Neural crest cell (in vitro differentiated cells): ENCODE measurements at regions not wholly inside any gene's neighbourhood (a gene's known extent, or its start where the extent isn't known, plus 50 kb on each side); places are given as distances from the start of the nearest gene placed in this dataset.
"Not testable (repeated sequence)": the region's sequence is repeated elsewhere in the genome, so short reads cannot be mapped to it uniquely, and the experiment has no call there.

Experiments
- DNase-seq: peaks from one replicate; pipeline ENCODE4 v3.0.0; 2021; ENCODE audit warnings: low read depth, mixed read lengths, low spot score
- H3K27ac Mint-ChIP-seq: one replicate; pipeline ENCODE4 v1.8.0; 2021; ENCODE audit warnings: mild to moderate bottlenecking, mixed read lengths; ENCODE audit not compliant: unreplicated experiment
- H3K27me3 Mint-ChIP-seq: 2 replicates; pipeline ENCODE4 v1.8.0; 2021; ENCODE audit warnings: low read depth, mild to moderate bottlenecking, mixed read lengths
- H3K36me3 Mint-ChIP-seq: 2 replicates; pipeline ENCODE4 v1.8.0; 2021; ENCODE audit warnings: low read depth, mild to moderate bottlenecking, mixed read lengths
- H3K4me1 Mint-ChIP-seq: 2 replicates; pipeline ENCODE4 v1.8.0; 2021; ENCODE audit warnings: mixed read lengths
- H3K4me3 Mint-ChIP-seq: one replicate; pipeline ENCODE4 v1.8.0; 2021; ENCODE audit warnings: mild to moderate bottlenecking, mixed read lengths
- H3K9me3 Mint-ChIP-seq: 2 replicates; pipeline ENCODE4 v1.8.0; 2021; ENCODE audit warnings: mixed read lengths
- TF ChIP-seq, protein P1 (sequence below): fragments of 200-600 bp; sonication (generic); conservative IDR thresholded peaks from 2 replicates; pipeline ENCODE4 v1.5.0; 2021; ENCODE audit warnings: antibody characterized with exemption, mild to moderate bottlenecking

DNA sequence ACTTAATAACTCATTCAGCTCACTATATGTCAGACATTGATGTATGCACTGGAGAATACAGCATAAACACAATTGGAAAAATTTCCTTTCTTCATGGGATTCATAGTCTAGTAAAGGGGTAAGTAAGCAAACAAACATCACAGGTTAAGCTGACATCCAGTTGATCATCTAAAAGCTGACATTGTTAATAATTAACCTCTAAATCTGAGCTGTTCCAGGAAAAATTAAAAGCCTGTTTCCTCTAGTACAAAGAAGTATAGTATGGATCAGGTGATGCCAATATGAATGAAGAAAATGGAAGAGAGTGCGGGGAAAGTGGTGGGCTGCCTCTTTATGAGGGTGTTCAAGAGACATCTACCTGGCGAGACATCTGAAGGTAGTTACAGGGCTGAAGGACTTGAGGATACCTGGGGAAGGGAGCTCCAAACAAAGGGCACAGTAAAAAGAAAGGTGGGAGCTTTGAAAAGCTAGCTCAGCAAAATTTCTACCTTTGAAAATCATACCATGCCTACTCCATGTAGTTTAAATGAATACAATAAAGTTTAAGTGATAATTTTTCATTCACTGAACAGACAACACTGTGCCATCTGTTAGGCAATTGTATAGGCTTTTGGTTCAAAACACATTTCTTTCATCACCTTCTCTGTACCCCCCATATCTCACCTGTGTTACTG lies 619.3 kb downstream of the TRIB2 start:
- Mint-ChIP-seq H3K27ac (no peak overlapping the region), H3K4me1 (no peaks in the 10 kb centered on the region), H3K9me3 (no peaks in the 10 kb centered on the region), H3K4me3 (no peak overlapping the region), H3K36me3 (no peaks in the 10 kb centered on the region), H3K27me3 (peaks cover 19% of the 10 kb centered on the region)
- TF ChIP-seq, protein P1, sequence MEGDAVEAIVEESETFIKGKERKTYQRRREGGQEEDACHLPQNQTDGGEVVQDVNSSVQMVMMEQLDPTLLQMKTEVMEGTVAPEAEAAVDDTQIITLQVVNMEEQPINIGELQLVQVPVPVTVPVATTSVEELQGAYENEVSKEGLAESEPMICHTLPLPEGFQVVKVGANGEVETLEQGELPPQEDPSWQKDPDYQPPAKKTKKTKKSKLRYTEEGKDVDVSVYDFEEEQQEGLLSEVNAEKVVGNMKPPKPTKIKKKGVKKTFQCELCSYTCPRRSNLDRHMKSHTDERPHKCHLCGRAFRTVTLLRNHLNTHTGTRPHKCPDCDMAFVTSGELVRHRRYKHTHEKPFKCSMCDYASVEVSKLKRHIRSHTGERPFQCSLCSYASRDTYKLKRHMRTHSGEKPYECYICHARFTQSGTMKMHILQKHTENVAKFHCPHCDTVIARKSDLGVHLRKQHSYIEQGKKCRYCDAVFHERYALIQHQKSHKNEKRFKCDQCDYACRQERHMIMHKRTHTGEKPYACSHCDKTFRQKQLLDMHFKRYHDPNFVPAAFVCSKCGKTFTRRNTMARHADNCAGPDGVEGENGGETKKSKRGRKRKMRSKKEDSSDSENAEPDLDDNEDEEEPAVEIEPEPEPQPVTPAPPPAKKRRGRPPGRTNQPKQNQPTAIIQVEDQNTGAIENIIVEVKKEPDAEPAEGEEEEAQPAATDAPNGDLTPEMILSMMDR: no peak
- no peak for DNase-seq

DNA sequence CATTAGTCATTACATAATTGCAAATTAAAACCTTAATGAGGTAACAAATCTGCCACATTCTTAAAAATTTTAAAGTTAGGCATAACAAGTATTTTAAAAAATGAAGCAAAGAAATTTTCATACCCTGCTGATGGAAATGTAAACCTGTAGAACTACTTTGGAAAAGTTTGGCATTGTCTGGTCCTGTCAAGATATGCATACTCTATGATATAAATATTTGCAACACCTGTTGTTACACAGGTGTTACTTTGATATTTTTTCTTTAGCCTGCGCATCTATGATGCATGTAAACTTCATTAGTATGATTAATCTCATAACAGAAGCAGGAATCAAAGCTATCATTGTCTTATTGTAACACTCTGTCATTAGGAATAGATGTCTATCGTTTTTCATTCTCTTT lies 634.3 kb downstream of the TRIB2 start:
- Mint-ChIP-seq H3K9me3 (peaks cover 6% of the 10 kb centered on the region), H3K4me3 (no peak overlapping the region)
- TF ChIP-seq, protein P1: no peak

GRCh38 chr2:13353083-13353482 lies 636.3 kb downstream of the TRIB2 start:
- no peak overlapping the region for H3K27ac Mint-ChIP-seq
- peaks cover 6% of the 10 kb centered on the region for H3K9me3 Mint-ChIP-seq
- TF ChIP-seq, protein P1: no peak

More for the DNA sequence above, 634.3 kb downstream of the TRIB2 start:
- H3K27ac Mint-ChIP-seq: no peak overlapping the region
- peaks cover 9% of the 10 kb centered on the region for H3K27me3 Mint-ChIP-seq
- H3K36me3 Mint-ChIP-seq: no peaks in the 10 kb centered on the region
- no peaks in the 10 kb centered on the region for H3K4me1 Mint-ChIP-seq
- DNase-seq: no peak

DNA sequence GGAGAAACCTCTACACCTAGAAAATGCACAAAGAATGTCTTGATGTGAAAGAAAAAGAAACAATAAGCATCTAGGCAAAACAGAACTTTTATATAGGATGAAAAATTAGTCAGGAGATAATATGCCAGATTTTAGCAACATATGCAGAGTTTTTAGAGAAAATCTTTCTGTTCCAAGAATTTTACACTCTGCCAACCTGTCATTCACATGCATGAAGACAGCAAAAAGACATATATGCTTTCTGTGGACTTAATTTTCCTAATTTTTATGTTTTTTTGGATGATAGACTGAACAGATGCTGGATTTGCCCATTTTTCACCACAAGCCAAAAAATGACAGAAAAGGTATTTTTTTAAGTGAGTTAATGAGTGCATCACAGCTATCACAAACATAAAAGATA lies 637.3 kb downstream of the TRIB2 start:
- H3K4me1 Mint-ChIP-seq: no peaks in the 10 kb centered on the region
- H3K27ac Mint-ChIP-seq: no peak overlapping the region
- TF ChIP-seq, protein P1: no peak
- H3K9me3 Mint-ChIP-seq: peaks cover 2% of the 10 kb centered on the region
- H3K36me3 Mint-ChIP-seq: no peaks in the 10 kb centered on the region
- H3K4me3 Mint-ChIP-seq: no peak overlapping the region
- DNase-seq: no peak
- no peaks in the 10 kb centered on the region for H3K27me3 Mint-ChIP-seq

More at GRCh38 chr2:13353083-13353482, 636.3 kb downstream of the TRIB2 start:
- H3K4me3 Mint-ChIP-seq: no peak overlapping the region
- H3K4me1 Mint-ChIP-seq: no peaks in the 10 kb centered on the region
- no peaks in the 10 kb centered on the region for H3K36me3 Mint-ChIP-seq
- peaks cover 2% of the 10 kb centered on the region for H3K27me3 Mint-ChIP-seq
- no peak for DNase-seq

DNA sequence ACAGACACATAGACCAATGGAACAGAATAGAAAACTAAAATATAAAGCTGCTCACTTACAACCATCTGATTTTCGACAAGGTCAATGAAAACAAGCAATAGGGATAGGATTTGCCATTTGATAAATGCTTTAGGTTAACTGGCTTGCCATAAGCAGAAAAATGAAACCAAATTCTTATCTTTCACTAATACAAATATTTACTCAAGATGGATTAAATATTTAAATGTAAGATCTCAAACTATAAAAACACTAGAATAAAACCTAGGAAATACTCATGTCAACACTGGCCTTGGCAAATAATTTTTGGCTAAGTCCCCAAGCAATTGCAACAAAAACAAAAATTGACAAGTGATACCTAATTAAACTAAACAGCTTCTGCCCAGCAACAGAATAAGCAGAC lies 665.2 kb downstream of the TRIB2 start:
- not testable (repeated sequence) for H3K4me1 Mint-ChIP-seq, DNase-seq, H3K36me3 Mint-ChIP-seq, H3K27ac Mint-ChIP-seq, H3K4me3 Mint-ChIP-seq, H3K9me3 Mint-ChIP-seq
- H3K27me3 Mint-ChIP-seq: peaks cover 15% of the 10 kb centered on the region

DNA sequence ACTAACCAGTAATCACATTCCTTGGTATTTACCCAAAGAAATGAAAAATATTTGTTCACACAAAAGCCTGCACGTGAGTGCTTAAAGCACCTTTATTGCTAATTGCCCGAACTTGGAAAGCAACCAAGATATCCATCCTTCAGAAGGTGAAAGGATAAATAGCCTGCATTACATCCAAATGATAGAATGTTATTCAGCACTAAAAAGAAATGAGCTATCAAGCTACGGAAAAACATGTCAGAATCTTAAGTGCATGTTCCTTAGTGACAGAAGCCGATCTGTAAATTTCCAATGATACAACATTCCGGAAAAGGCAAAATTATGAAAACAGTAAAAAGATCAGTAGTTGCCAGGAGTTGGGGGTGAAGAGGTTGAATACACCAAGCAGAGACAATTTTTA lies 672.4 kb downstream of the TRIB2 start:
- H3K27ac Mint-ChIP-seq, H3K27me3 Mint-ChIP-seq, H3K9me3 Mint-ChIP-seq, H3K4me1 Mint-ChIP-seq, H3K36me3 Mint-ChIP-seq, DNase-seq, H3K4me3 Mint-ChIP-seq: not testable (repeated sequence)
